Mesenteric fat pad (tissue), 1 donor: ENCODE measurements at regions not wholly inside any gene's neighbourhood (a gene's known extent, or its start where the extent isn't known, plus 50 kb on each side); places are given as distances from the start of the nearest gene placed in this dataset.

Source experiments
- DNase-seq: peaks from one replicate; pipeline ENCODE4 v3.0.0-alpha.2; 2020; ENCODE audit warnings: low spot score
- donor health status: DM: yes; HTN: yes; CAD: no.

- DNase-seq = no peak
Measured at GRCh38 chrX:10078266-10078665, 78.5 kb upstream of the CLCN4 start.

DNA sequence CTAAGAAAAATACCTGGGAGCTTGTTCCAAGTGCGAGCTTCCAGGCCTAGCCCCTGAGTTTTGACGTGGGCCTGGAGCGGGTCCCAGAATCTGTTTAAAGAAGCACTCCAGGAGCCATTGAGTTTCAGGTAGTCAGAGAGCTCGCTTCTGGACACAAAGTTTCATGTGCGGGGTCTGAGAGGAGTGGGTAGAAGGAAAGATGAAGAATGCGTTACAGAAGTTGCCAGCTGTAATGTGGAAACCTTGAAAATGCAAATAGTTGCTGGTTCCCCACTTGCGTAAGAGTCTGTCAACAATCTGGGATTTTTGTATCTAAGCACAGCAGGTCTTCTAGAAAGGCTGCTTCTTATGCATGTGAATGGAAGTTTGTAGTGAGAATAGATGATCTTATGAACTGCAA lies 77.5 kb upstream of the CLCN4 start:
- no peak for DNase-seq

DNA sequence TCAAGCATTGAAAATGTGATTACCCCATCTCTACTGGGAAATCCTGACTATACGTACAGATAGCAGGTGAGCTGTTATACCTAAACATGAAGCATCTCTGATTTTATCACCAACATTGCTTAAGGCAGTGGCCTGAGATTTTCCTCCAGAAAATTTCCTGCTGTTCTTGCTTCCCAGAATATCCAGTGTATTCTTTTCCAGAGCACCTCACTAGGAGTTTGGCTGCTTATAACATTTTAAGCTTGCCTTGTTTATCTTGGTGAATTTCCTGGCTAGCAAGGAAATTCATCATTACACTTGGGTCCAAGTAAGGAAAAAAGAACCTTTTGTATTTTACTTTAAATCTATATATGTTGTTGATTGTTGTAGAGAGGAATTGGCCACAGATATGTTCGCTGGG lies 73.0 kb upstream of the CLCN4 start:
- DNase-seq = no peak

- no peak for DNase-seq
Measured at GRCh38 chrX:10085223-10085622, 71.6 kb upstream of the CLCN4 start.

DNA sequence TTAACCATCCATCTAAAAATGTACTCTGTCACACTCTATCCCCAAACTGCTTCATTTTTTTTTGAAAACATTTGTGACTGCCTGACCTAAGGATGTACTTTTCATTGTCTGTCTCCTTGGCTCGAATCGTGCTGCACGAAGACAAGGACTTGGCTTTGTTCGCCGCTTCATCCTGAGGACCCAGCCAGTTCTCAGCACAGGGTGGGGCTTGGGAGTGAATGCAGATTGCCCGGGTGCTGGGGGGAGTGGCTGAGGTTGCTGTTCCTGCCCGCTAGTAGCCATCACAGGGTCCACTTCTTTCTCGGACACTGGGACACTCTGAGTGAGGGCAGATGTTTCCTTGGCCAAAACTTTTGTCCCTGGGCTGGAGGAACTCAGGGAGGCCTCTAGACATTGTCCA lies 70.1 kb upstream of the CLCN4 start:
- no peak for DNase-seq

DNA sequence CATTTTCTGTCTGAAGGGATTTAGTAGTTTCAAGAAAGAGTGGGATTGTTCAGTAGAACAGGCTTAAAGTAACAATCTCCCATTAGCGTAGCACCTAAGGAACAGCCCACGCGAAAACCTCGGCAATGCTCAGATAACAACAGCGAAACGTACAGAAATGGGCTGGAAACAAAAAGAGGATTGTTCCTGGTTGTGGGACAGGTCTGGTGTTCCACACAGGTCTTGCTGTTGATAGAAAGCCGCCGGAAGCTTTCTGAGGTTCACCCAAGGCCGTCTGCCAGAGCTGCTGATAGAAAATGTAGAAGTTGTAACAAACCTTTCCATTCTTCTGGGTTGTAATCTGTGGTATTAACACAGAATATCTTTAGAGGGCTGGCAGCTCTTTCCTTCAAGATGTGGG lies 69.4 kb upstream of the CLCN4 start:
- DNase-seq = no peak

DNA sequence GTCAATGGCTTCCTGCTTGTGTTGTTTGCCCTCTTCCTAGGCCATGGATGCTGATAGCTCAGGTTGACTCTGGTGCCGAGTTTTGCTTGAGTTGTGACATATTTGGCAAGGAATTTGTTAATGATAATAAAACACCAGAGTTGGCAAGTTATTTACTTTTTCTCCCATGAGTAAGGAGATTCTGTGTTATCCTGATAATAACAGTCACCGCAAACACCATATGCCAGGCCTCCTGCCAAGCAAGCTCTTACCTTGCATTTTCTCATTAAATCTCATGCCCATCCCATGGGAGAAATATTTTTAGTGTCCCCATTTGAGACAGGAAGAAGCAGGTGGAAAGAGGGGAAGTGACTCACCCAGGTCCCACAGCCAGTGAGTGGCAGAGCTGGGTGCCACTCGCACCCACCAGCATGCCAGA lies 67.4 kb upstream of the CLCN4 start:
- no peak for DNase-seq

GRCh38 chrX:10090319-10090718 lies 66.5 kb upstream of the CLCN4 start:
- no peak for DNase-seq

- no peak for DNase-seq
Measured at GRCh38 chrX:10095246-10095645, 61.5 kb upstream of the CLCN4 start.

DNA sequence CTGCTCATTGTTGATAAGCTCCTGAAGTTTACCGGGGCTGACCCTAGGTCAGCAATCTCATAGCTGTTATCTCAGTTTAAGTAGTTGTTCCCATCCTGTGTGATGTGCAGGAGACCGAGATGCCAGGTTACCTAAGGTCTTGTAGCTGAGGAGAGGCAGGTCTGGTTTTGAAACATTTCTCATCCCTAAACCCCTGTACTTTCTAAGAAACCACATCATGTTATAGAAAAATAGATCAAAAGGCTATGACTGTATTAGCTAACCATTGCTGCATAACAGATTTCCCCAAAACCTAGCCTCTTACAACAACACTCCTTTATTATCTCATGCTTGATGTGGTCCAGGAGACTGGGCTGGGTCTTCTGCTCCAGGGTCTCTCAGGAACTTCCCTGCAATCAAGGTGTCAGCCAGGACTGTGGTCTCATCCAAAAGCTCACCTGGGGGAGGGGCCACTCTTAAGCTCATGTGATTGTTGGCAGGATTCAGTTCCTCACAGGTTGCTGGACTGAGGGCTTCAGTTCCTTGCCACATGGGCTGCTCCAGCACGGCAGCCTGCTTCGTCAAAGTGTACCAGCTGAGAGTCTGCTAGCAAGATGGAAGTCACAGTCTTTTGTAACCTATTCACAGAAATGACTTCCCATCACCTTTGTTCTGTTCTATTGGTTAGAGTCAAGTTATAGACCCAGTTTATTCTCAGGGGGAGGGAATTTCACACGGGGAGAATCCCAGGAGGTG lies 60.9 kb upstream of the CLCN4 start:
- DNase-seq = no peak

DNA sequence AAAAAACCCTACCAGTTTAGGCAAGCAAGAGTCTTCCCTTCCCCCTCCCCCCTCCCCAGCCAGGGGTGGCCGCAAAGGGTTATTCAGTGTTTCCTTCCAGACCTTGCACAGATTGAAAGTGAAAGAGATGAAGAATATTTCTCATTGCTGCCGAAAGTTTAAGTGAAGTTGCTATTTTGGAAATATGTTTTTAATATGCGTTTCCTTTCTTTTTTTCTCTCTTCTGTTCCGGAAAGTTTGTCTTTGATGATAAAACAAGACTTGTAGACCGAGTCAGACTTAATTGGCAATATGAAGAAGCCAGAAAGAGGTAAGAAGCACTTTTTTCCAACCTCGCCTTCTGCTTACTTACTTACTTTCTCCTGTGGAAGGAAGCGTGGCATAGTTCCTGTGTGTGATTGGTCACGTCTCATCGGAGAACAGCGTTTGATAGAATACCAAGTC lies 58.5 kb upstream of the CLCN4 start:
- DNase-seq = no peak

- no peak for DNase-seq
Measured at GRCh38 chrX:10099411-10099810, 57.4 kb upstream of the CLCN4 start.

- DNase-seq = no peak
Measured at GRCh38 chrX:10101269-10101668, 55.5 kb upstream of the CLCN4 start.

- DNase-seq = peak; percentile 81
Measured at GRCh38 chrX:10102046-10102704, 54.6 kb upstream of the CLCN4 start.

DNA sequence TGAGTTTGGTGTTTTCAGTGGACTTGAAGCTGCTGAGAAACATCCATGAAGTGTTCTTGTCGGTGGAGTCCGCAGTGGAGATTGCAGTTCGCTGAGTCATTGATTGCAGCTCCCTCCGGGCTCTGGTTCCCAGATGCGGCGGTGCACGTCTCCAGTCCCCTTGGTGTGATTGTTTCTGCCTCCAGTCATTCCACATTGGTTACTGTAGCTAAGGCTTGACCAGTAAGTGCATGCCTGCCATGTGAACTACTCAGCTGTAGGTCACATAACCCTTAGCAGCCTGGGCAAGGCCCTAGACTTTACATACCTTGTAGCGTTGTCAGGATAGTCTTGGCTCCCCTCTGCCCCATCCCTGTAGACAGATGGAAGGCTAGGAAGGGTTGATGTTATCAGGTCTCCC lies 53.8 kb upstream of the CLCN4 start:
- peak; percentile 30 for DNase-seq

GRCh38 chrX:10104958-10105658 lies 51.7 kb upstream of the CLCN4 start:
- DNase-seq = no peak

GRCh38 chrX:10106806-10107205 lies 50.0 kb upstream of the CLCN4 start:
- peak; percentile 67 for DNase-seq
